CD14-positive monocyte (primary cell): ENCODE measurements at regions not wholly inside any gene's neighbourhood (a gene's known extent, or its start where the extent isn't known, plus 50 kb on each side); places are given as distances from the start of the nearest gene placed in this dataset.

Experiments used
- DNase-seq, 3 donors: peaks; one replicate each; pipeline ENCODE4 v3.0.0-alpha.2; 2011 to 2022
- H2AFZ ChIP-seq: 2 replicates; pipeline ENCODE4 v1.6.0; 2012; ENCODE audit warnings: mild to moderate bottlenecking, low read depth, low read length, inconsistent platforms; ENCODE audit not compliant: insufficient read depth, poor library complexity, severe bottlenecking
- H3K27ac ChIP-seq, 2 donors: 1 replicate in 1 of 2; 2 replicates in 1 of 2; pipeline ENCODE4 v1.5.1; 2012 to 2013; ENCODE audit warnings: low read length in 2 of 2, control low read depth in 1 of 2, inconsistent platforms in 1 of 2, low read depth in 1 of 2, mild to moderate bottlenecking in 1 of 2
- H3K27me3 ChIP-seq, 2 donors: one replicate each; pipeline versions ENCODE4 v1.6.0 to v1.6.1; 2011 to 2013; ENCODE audit warnings: low read length in 2 of 2; ENCODE audit not compliant: control insufficient read depth in 2 of 2, insufficient read depth in 2 of 2
- H3K36me3 ChIP-seq, 2 donors: replicated peaks in 1 of 2; 1 replicate in 1 of 2; 2 replicates in 1 of 2; pipeline versions ENCODE4 v1.5.1 to v1.6.1; 2012 to 2013; ENCODE audit warnings: low read length in 2 of 2, control low read depth in 1 of 2, inconsistent platforms in 1 of 2, mild to moderate bottlenecking in 1 of 2; ENCODE audit not compliant: insufficient read depth in 2 of 2, control insufficient read depth in 1 of 2
- H3K4me1 ChIP-seq, 2 donors: 1 replicate in 1 of 2; 2 replicates in 1 of 2; pipeline versions ENCODE4 v1.5.1 to v1.6.1; 2012 to 2013; ENCODE audit warnings: low read length in 2 of 2, control low read depth in 1 of 2, inconsistent platforms in 1 of 2, mild to moderate bottlenecking in 1 of 2, moderate library complexity in 1 of 2; ENCODE audit not compliant: insufficient read depth in 2 of 2, control insufficient read depth in 1 of 2
- H3K4me2 ChIP-seq: replicated peaks from 2 replicates; pipeline ENCODE3; 2012; ENCODE audit warnings: low read length, moderate library complexity, mild to moderate bottlenecking; ENCODE audit not compliant: poor library complexity, severe bottlenecking; ENCODE audit errors: extremely low read depth
- H3K4me3 ChIP-seq, 3 experiments: fragments of 200-600 bp in 1 of 3; sonication (generic) in 1 of 3; replicated peaks in 1 of 3; 1 replicate in 2 of 3; 2 replicates in 1 of 3; pipeline ENCODE4 v1.5.1; 2011 to 2013; ENCODE audit warnings: low read length in 3 of 3, mild to moderate bottlenecking in 3 of 3, control low read depth in 2 of 3, low read depth in 2 of 3, inconsistent platforms in 1 of 3, moderate library complexity in 1 of 3
- H3K79me2 ChIP-seq: 2 replicates; pipeline ENCODE4 v1.6.0; 2012; ENCODE audit warnings: mild to moderate bottlenecking, control low read depth, inconsistent platforms, low read length, moderate library complexity; ENCODE audit not compliant: insufficient read depth
- H3K9ac ChIP-seq: 2 replicates; pipeline ENCODE4 v1.6.0; 2017; ENCODE audit warnings: low read length, mild to moderate bottlenecking; ENCODE audit not compliant: insufficient read depth, poor library complexity, severe bottlenecking
- H3K9me3 ChIP-seq, 2 donors: replicated peaks in 1 of 2; 1 replicate in 1 of 2; 2 replicates in 1 of 2; pipeline versions ENCODE4 v1.5.1 to v1.6.1; 2012 to 2013; ENCODE audit warnings: low read length in 2 of 2, control low read depth in 1 of 2; ENCODE audit not compliant: control insufficient read depth in 1 of 2, insufficient read depth in 1 of 2
- H4K20me1 ChIP-seq: 2 replicates; pipeline ENCODE4 v1.6.0; 2012; ENCODE audit warnings: mild to moderate bottlenecking, low read length, control low read depth, moderate library complexity; ENCODE audit not compliant: insufficient read depth
- H3K27ac Mint-ChIP-seq, 7 donors: one replicate each; pipeline ENCODE4 v1.8.0; 2020; ENCODE audit warnings: mild to moderate bottlenecking in 7 of 7, mixed read lengths in 7 of 7, moderate library complexity in 6 of 7, inconsistent platforms in 2 of 7
- H3K27me3 Mint-ChIP-seq, 3 donors: one replicate each; pipeline ENCODE4 v1.8.0; 2021 to 2022; ENCODE audit warnings: low read depth in 3 of 3, mild to moderate bottlenecking in 3 of 3, mixed read lengths in 3 of 3, moderate library complexity in 3 of 3, inconsistent platforms in 1 of 3
- H3K36me3 Mint-ChIP-seq, 2 donors: one replicate each; pipeline ENCODE4 v1.8.0; 2020; ENCODE audit warnings: mixed read lengths in 2 of 2, inconsistent platforms in 1 of 2, mild to moderate bottlenecking in 1 of 2
- H3K4me1 Mint-ChIP-seq: one replicate; pipeline ENCODE4 v1.8.0; 2020; ENCODE audit warnings: mild to moderate bottlenecking, mixed read lengths
- H3K4me3 Mint-ChIP-seq, 2 donors: one replicate each; pipeline ENCODE4 v1.8.0; 2020; ENCODE audit warnings: mild to moderate bottlenecking in 2 of 2, mixed read lengths in 2 of 2, moderate library complexity in 1 of 2
- H3K9me3 Mint-ChIP-seq, 7 donors: one replicate each; pipeline ENCODE4 v1.8.0; 2020 to 2022; ENCODE audit warnings: mixed read lengths in 7 of 7, mild to moderate bottlenecking in 6 of 7, moderate library complexity in 6 of 7, inconsistent platforms in 2 of 7
- CTCF ChIP-seq: fragments of 200-600 bp; IDR thresholded peaks from one replicate; pipeline ENCODE4 v1.8.0; 2022; ENCODE audit warnings: antibody characterized with exemption, mild to moderate bottlenecking
- WGBS: methylation state at CpG from one replicate; pipeline ENCODE4 v1.1.5; 2013; ENCODE audit warnings: missing lambda C conversion rate; ENCODE audit not compliant: insufficient coverage; 5-methylcytosine and 5-hydroxymethylcytosine counted together
- intact Hi-C, 2 donors: fragments of 100-400 bp; cut with micrococcal nuclease; formaldehyde crosslinking; loops; one replicate each; pipeline versions ENCODE4 v1.15.0 to v1.15.1; 2023

GRCh38 chr4:174040287-174040686, 243.2 kb downstream of the FBXO8 start:
- TF ChIP-seq CTCF = no peak

GRCh38 chr4:174038481-174038880, 245.0 kb downstream of the FBXO8 start:
- no peak for DNase-seq
- Histone ChIP-seq H3K27me3 (peaks cover 0 to 2% of the 10 kb centered on the region in 2 donors), H3K4me2 (no peak overlapping the region), H3K9me3 (no peaks in the 10 kb centered on the region), H3K27ac (no peak overlapping the region), H3K4me3 (no peak overlapping the region), H3K4me1 (no peaks in the 10 kb centered on the region), H2AFZ (no peak overlapping the region), H3K36me3 (no peaks in the 10 kb centered on the region), H3K9ac (no peak overlapping the region), H3K79me2 (no peaks in the 10 kb centered on the region), H4K20me1 (no peaks in the 10 kb centered on the region)
- 83% methylated on average over 2 of the region's 5 CpGs for WGBS
- Mint-ChIP-seq H3K27me3 (peaks cover 4 to 8% (median 5%) of the 10 kb centered on the region in 3 donors), H3K9me3 (peaks cover 0 to 1% (median 0%) of the 10 kb centered on the region in 7 donors), H3K27ac (no peak overlapping the region), H3K4me3 (no peak overlapping the region), H3K4me1 (no peaks in the 10 kb centered on the region), H3K36me3 (no peaks in the 10 kb centered on the region)
- no peak for TF ChIP-seq CTCF
- intact Hi-C loops = no loop called here

More at GRCh38 chr4:174040287-174040686, 243.2 kb downstream of the FBXO8 start:
- H3K9me3 ChIP-seq = no peaks in the 10 kb centered on the region
- no peak for DNase-seq
- H3K9ac ChIP-seq = no peak overlapping the region
- no peak overlapping the region for H3K27ac ChIP-seq
- no peaks in the 10 kb centered on the region for H3K79me2 ChIP-seq
- H3K27me3 ChIP-seq = peaks cover 0 to 2% of the 10 kb centered on the region in 2 donors
- no peaks in the 10 kb centered on the region for H4K20me1 ChIP-seq
- H3K4me2 ChIP-seq = no peak overlapping the region
- Mint-ChIP-seq H3K27ac (no peak overlapping the region), H3K4me3 (no peak overlapping the region), H3K4me1 (no peaks in the 10 kb centered on the region), H3K27me3 (peaks cover 3 to 8% (median 5%) of the 10 kb centered on the region in 3 donors), H3K36me3 (no peaks in the 10 kb centered on the region), H3K9me3 (peaks cover 0 to 2% (median 0%) of the 10 kb centered on the region in 7 donors)
- no peaks in the 10 kb centered on the region for H3K4me1 ChIP-seq
- intact Hi-C loops = no loop called here
- no peak overlapping the region for H3K4me3 ChIP-seq
- H2AFZ ChIP-seq = no peak overlapping the region
- H3K36me3 ChIP-seq = no peaks in the 10 kb centered on the region
